ENCODE measurements at regions not wholly inside any gene's neighbourhood (a gene's known extent, or its start where the extent isn't known, plus 50 kb on each side); places are given as distances from the start of the nearest gene placed in this dataset.
"Not testable (repeated sequence)": the region's sequence is repeated elsewhere in the genome, so short reads cannot be mapped to it uniquely, and the experiment has no call there.

GRCh38 chr22:27106985-27107384 is 449.6 kb downstream of the MIAT start:
- in situ Hi-C loops (cut with HindIII; ENCODE audit: low pct_unique_long_range_greater_than_20kb, low sequenced_read_pairs), result no loop called here
- DNase-seq (ENCODE audit: low read depth in 1 of 2, low spot score in 1 of 2), result no peak
- no peak for TF ChIP-seq JUND (IDR thresholded peaks at IDR 0.05; ENCODE audit: low read depth)

GRCh38 chr22:27107386-27107785 is 450.0 kb downstream of the MIAT start:
- in situ Hi-C loops (cut with HindIII; ENCODE audit: low pct_unique_long_range_greater_than_20kb, low sequenced_read_pairs), result no loop called here
- no peak for DNase-seq (ENCODE audit: low read depth in 1 of 2, low spot score in 1 of 2)
- no peak for TF ChIP-seq JUND (IDR thresholded peaks at IDR 0.05; ENCODE audit: low read depth)

DNA sequence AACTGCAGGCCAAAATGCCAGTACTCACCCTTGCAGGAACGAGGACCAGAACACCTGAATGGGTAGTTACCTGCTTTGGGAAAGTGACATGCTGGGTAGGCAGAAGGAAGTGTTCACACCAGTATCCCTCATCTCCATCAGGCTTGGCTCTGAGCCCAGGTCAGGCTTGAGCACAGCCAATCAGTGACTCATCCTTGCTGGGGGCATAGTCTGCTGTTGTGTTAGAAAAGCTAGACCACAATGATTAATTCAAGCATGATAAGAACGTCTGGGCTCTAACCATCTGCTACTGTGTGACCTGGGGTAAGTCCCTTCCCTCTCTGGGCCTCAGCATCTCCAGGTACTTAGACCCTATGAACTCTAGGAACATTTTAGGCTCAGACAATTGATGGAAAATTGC is 450.4 kb downstream of the MIAT start:
- DNase-seq (ENCODE audit: low read depth in 1 of 2, low spot score in 1 of 2), result no peak

DNA sequence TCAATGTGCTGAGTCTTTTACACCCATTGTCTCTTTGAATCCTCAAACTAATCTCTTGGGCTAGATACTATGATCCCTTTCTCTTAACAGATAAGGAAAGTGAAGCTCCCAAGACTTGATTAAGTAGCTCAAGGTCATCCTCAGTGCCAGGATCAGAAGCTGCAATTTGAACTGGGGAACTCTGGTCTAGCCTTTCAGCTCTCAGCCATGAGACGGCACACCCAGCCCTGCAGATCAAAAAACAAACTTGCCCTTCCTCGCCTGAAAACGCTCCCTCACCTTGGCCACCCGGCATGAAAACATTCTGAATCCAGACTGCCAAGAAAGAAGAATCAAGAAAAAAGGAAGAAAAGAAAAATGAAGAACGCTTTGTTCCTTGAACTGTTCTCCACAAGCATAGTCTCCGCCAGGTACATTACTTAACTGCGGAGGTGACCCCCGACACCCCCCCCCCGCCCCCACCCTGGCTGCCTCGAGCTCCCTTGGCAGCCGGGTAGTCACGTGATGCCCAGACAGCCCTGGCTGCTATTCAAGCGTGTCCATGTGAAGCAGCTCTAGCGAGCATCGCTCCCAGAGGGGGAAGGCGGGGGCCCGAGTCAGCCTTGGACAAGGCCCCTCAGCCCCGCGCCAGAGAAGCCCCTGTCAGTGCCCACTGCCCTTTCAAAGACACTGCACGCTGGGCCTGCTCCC is 451.2 kb downstream of the MIAT start:
- DNase-seq (ENCODE audit: low read depth in 1 of 2, low spot score in 1 of 2), result no peak
- TF ChIP-seq JUND (IDR thresholded peaks at IDR 0.05; ENCODE audit: low read depth), result no peak
- in situ Hi-C loops (cut with HindIII; ENCODE audit: low pct_unique_long_range_greater_than_20kb, low sequenced_read_pairs), result no loop called here

More for the DNA sequence above, 450.4 kb downstream of the MIAT start:
- TF ChIP-seq JUND (IDR thresholded peaks at IDR 0.05; ENCODE audit: low read depth), result no peak
- in situ Hi-C loops (cut with HindIII; ENCODE audit: low pct_unique_long_range_greater_than_20kb, low sequenced_read_pairs), result no loop called here

DNA sequence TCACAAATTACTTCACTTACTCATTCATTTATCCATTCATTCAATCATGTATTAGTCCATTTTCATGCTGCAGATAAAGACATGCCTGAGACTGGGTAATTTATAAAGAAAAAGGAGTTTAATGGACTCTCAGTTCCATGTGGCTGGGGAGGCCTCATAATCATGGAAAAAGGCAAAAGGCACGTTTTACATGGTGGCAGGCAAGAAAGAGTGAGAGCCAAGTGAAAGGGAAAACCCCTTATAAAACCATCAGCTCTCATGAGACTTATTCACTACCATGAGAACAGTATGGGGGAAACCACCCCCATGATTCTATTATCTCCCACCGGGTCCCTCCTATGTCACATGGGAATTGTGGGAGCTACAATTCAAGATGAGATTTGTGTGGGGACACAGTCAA is 452.0 kb downstream of the MIAT start:
- in situ Hi-C loops (cut with HindIII; ENCODE audit: low pct_unique_long_range_greater_than_20kb, low sequenced_read_pairs); DNase-seq (ENCODE audit: low read depth in 1 of 2, low spot score in 1 of 2): not testable (repeated sequence)

DNA sequence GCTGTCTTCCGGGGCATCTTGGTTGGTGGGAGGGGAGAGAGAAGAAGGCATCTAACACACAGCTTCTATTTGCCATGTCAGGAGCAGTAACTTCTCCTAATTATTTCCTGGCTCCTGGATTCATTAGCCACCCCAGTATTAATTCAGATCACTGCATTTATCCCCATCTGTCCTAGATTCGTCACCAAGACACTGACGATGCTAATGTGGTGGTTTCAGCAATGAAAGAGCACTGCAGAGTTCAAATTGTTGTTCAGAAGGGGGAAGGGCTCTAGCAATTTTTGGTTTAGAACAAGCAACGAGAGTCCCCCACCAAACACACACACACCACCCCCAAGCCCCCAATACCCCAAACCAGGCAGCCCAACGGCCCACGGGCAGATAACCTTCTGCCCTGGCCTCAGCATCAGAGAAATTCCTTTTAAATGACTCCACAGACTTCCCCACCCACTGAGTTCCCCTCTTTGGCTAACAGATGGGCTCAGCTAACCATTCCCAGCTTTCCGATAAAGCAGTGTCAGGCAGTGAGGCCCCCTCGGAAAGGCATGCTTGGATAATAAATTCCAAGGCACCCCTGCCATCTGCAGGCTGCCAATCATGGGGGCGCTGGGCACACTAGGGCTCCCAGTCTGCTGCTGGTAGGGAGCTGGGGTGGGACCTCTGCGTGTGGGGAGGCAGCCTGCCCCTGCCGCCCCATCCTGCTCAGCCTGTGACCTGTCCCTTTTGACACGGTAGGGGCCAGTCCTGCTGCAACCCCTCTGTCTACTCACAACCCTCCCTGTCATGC is 453.5 kb downstream of the MIAT start:
- no peak for DNase-seq (ENCODE audit: low read depth in 1 of 2, low spot score in 1 of 2)
- no peak for TF ChIP-seq JUND (IDR thresholded peaks at IDR 0.05; ENCODE audit: low read depth)
- in situ Hi-C loops (cut with HindIII; ENCODE audit: low pct_unique_long_range_greater_than_20kb, low sequenced_read_pairs), result no loop called here

DNA sequence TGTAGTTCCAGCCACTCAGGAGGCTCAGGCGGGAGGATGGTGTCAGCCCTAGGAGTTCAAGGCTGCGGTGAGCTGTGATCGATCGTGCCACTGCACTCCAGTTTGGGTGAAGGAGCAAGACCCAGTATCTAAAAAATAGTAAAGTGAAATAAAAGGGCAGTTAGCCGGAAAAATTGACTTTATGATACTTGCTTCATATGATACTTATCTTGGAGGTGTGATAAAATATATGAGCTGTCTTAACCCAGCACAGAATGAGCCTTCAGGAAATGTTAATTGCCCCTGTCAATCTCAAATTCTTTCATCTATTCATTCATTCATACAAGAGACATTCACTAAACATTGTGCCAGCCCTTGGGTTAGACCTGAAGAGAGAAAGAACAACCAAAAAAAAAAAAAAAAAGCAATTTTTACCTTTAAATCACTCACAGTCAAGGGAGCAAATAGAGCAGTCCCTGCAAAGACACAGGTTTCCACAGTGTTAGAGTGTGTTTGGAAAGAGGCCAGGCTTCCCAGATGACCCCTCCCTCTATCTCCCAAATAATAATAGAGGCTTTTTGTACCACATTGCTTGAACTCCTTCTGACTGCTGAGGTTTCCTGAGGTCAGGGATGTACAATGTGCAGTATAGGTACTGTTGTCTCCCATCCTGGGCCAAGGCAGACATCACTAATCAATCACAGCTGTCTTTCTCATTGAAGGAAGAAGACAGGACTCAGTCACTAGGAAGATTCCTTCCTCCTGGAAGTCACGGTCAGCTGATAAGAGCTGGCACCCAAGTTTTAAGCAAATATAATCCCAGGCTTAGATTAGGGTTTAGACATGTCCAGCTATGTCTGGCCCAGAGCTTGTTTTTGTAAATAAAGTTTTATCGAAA is 454.6 kb downstream of the MIAT start:
- no peak for DNase-seq (ENCODE audit: low read depth in 1 of 2, low spot score in 1 of 2)
- in situ Hi-C loops (cut with HindIII; ENCODE audit: low pct_unique_long_range_greater_than_20kb, low sequenced_read_pairs), result no loop called here

DNA sequence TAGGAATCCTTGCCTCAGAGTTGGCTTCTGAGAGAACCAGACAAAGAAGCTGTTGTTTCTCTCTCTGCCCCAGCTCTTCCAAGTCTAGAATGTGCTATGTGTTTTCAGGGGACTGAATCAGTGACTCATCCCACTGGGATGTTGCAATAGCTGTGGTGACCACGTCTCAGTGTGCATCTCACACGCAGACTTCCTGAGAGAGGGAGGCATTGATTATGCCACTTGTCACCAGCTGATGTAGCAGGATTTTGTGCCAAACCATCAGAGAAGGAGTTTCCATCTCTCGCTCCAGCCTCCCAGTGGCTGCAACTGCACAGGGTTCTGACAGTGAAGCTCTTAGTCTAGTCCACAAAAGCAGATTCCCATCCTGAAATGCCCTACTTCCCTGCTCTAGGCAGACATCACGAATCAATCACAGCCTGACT is 455.8 kb downstream of the MIAT start:
- no peak for TF ChIP-seq JUND (IDR thresholded peaks at IDR 0.05; ENCODE audit: low read depth)
- in situ Hi-C loops (cut with HindIII; ENCODE audit: low pct_unique_long_range_greater_than_20kb, low sequenced_read_pairs), result no loop called here
- DNase-seq (ENCODE audit: low read depth in 1 of 2, low spot score in 1 of 2), result no peak

More for the DNA sequence above, 454.6 kb downstream of the MIAT start:
- TF ChIP-seq JUND (IDR thresholded peaks at IDR 0.05; ENCODE audit: low read depth), result no peak

DNA sequence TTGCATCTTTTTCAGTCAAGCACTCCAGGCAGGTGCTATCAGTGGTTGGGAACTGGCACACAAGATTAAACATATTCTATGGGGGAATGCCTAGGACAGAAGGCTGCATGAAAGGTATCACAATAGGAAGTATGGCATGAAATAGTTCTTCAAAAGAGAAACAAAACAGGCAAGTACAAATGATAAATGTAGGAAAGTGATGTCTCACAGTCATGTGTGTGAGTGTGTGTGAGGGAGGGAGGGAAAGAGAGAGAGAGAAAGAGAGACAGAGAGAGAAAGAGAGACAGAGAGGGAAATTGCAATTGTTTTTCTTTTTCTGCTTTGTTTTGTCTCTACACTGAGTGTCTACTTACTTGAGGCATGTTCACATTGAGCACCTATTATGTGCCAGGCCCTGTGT is 456.3 kb downstream of the MIAT start:
- no peak for DNase-seq (ENCODE audit: low read depth in 1 of 2, low spot score in 1 of 2)
- TF ChIP-seq JUND (IDR thresholded peaks at IDR 0.05; ENCODE audit: low read depth), result no peak

DNA sequence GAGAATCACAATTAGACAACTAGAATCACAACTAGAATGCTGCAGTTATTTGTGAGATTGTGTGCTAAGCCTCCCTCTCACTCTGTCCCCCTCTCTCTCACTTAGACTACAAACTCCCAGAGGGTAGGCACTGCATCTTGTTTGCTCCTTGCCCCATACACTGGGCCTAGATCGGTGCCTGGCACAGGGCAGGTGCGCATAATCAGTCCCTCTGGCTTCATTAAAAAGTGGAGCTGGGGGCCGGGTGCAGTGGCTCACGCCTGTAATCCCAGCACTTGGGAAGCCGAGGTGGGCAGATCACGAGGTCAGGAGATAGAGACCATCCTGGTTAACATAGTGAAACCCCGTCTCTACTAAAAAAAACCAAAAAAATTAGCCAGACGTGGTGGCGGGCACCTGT is 456.8 kb downstream of the MIAT start:
- TF ChIP-seq JUND (IDR thresholded peaks at IDR 0.05; ENCODE audit: low read depth), result no peak
- in situ Hi-C loops (cut with HindIII; ENCODE audit: low pct_unique_long_range_greater_than_20kb, low sequenced_read_pairs), result no loop called here
- DNase-seq (ENCODE audit: low read depth in 1 of 2, low spot score in 1 of 2), result no peak

More for the DNA sequence above, 456.3 kb downstream of the MIAT start:
- in situ Hi-C loops (cut with HindIII; ENCODE audit: low pct_unique_long_range_greater_than_20kb, low sequenced_read_pairs), result no loop called here

DNA sequence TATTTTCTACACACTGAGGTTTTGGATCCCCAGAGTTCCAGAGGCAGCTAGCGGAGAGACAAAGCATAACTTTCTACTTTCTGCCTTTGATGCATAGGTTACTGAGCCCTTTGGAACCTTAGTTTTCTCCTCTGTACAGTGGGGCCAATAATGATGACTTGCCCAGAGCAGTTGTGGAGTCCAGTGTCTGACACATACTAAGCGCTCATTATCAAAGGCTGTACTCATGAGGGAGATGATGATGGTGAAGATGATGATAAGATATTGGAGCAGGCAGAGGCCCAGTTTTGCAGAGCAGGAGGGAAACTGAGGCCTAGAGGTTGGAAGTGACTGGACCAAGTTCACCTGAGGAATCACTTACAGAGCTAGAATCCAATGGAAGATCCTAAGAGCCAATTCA is 458.0 kb downstream of the MIAT start:
- in situ Hi-C loops (cut with HindIII; ENCODE audit: low pct_unique_long_range_greater_than_20kb, low sequenced_read_pairs), result no loop called here
- TF ChIP-seq JUND (IDR thresholded peaks at IDR 0.05; ENCODE audit: low read depth), result no peak
- no peak for DNase-seq (ENCODE audit: low read depth in 1 of 2, low spot score in 1 of 2)

DNA sequence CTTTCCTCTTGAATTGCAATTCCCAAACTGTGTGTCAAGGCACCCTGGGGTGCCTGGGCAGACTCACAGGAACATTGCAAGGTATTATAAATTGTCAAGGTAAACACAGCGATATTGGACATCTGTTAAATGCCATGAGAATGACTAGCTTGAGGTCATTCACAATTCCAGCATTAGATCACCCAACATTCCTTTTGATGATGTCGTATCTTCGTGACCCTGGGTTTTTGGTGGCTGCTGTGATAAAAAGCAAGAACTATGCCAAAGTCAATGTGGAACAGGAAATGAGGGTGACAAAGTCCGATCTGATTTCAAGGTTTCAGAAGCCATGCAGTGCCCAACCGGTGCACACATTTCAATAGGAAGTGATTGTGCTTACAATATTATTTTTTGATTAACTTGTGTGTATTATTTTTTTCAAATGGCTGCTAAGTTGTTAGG is 458.4 kb downstream of the MIAT start:
- TF ChIP-seq JUND (IDR thresholded peaks at IDR 0.05; ENCODE audit: low read depth), result no peak
- in situ Hi-C loops (cut with HindIII; ENCODE audit: low pct_unique_long_range_greater_than_20kb, low sequenced_read_pairs), result no loop called here
- DNase-seq (ENCODE audit: low read depth in 1 of 2, low spot score in 1 of 2), result no peak
